Activated CD8-positive, alpha-beta T cell treated with anti-CD3 and anti-CD28 coated beads for 36 hours (primary cell): ENCODE measurements at regions not wholly inside any gene's neighbourhood (a gene's known extent, or its start where the extent isn't known, plus 50 kb on each side); places are given as distances from the start of the nearest gene placed in this dataset.

Experiments
- ATAC-seq: fragments of 200-7000 bp; cut with Tn5 transposase; one replicate; pipeline ENCODE4 v1.10.0; 2021; ENCODE audit warnings: mild to moderate bottlenecking, moderate library complexity
- CTCF ChIA-PET: fragments of 350-600 bp; sonication (Branson Sonifier 250); formaldehyde crosslinking; loops from one replicate; lab custom pipeline; 2021; ENCODE audit warnings: antibody characterized with exemption; lab: Charles Lee
- POLR2A ChIA-PET: fragments of 350-600 bp; sonication (Branson Sonifier 250); formaldehyde crosslinking; loops from one replicate; lab custom pipeline; 2021; ENCODE audit warnings: antibody characterized with exemption; lab: Charles Lee
- DNase-seq: peaks from one replicate; pipeline ENCODE4 v3.0.0-alpha.2; 2020
- H3K27ac Mint-ChIP-seq: one replicate; pipeline ENCODE4 v1.8.0; 2021; ENCODE audit warnings: mild to moderate bottlenecking, mixed read lengths
- H3K27me3 Mint-ChIP-seq: one replicate; pipeline ENCODE4 v1.8.0; 2021; ENCODE audit warnings: mixed read lengths
- H3K36me3 Mint-ChIP-seq: one replicate; pipeline ENCODE4 v1.8.0; 2021; ENCODE audit warnings: low read depth, mixed read lengths
- H3K4me1 Mint-ChIP-seq: one replicate; pipeline ENCODE4 v1.8.0; 2021; ENCODE audit warnings: low read depth, mixed read lengths
- H3K4me3 Mint-ChIP-seq: one replicate; pipeline ENCODE4 v1.8.0; 2021; ENCODE audit warnings: mild to moderate bottlenecking, moderate library complexity, mixed read lengths
- H3K9me3 Mint-ChIP-seq: one replicate; pipeline ENCODE4 v1.8.0; 2021; ENCODE audit warnings: mixed read lengths
- CTCF ChIP-seq: fragments of 200-600 bp; IDR thresholded peaks from one replicate; pipeline ENCODE4 v1.8.0; 2022; ENCODE audit warnings: antibody characterized with exemption, mild to moderate bottlenecking
- intact Hi-C: fragments of 100-400 bp; cut with micrococcal nuclease; formaldehyde crosslinking; loops from one replicate; pipeline ENCODE4 v1.10.0; 2022

DNA sequence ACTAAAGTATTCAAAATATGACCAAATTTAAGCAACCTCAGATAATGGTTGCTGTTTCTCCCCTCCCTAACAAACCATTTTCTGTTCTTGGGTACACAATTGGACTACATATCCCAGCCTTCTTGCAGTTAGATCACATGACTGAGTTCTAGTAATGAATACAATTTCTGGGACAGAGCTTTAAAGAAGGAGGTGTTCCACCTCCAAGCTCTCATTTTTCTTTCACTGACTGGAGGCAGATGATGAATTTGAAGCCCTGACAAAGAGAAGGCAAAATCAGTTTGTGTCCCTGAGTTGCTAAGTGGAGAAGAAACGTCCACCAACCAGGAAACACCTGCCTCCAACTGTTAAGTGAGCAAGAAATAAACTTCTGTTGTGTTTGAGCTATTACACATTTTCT, 117.2 kb downstream of the LCA5 start:
- DNase-seq, result no peak

GRCh38 chr6:79416931-79417330, 120.3 kb downstream of the LCA5 start:
- Mint-ChIP-seq H3K9me3 (no peaks in the 10 kb centered on the region), H3K27ac (no peak overlapping the region), H3K4me1 (no peaks in the 10 kb centered on the region), H3K36me3 (no peaks in the 10 kb centered on the region), H3K4me3 (no peak overlapping the region), H3K27me3 (no peaks in the 10 kb centered on the region)
- ChIA-PET CTCF (no interaction called here), POLR2A (no interaction called here)
- no peak for DNase-seq
- no peak for ATAC-seq
- intact Hi-C loops, result no loop called here
- TF ChIP-seq CTCF, result no peak

More for the DNA sequence above, 117.2 kb downstream of the LCA5 start:
- intact Hi-C loops, result no loop called here
- no peaks in the 10 kb centered on the region for H3K36me3 Mint-ChIP-seq
- no peaks in the 10 kb centered on the region for H3K4me1 Mint-ChIP-seq
- ChIA-PET CTCF (interaction anchor here (1.2 kb wide), 1 partner anchor 14 kb away, joined by 3 read pairs; no protein-coding TSS in a partner anchor), POLR2A (no interaction called here)
- TF ChIP-seq CTCF, result no peak
- H3K27ac Mint-ChIP-seq, result no peak overlapping the region
- H3K9me3 Mint-ChIP-seq, result no peaks in the 10 kb centered on the region
- no peak overlapping the region for H3K4me3 Mint-ChIP-seq
- ATAC-seq, result no peak
- no peaks in the 10 kb centered on the region for H3K27me3 Mint-ChIP-seq

GRCh38 chr6:79413562-79414002, 123.6 kb downstream of the LCA5 start:
- ChIA-PET CTCF (no interaction called here), POLR2A (interaction anchor here (0.6 kb wide), 1 partner anchor 697 kb away, joined by 3 read pairs; no protein-coding TSS in a partner anchor)
- ATAC-seq (no peak), DNase-seq (no peak)
- Mint-ChIP-seq H3K27ac (no peak overlapping the region), H3K27me3 (no peaks in the 10 kb centered on the region), H3K9me3 (no peaks in the 10 kb centered on the region), H3K4me3 (no peak overlapping the region), H3K4me1 (no peaks in the 10 kb centered on the region), H3K36me3 (no peaks in the 10 kb centered on the region)
- no peak for TF ChIP-seq CTCF
- intact Hi-C loops, result no loop called here

GRCh38 chr6:79410806-79411205, 126.4 kb downstream of the LCA5 start:
- H3K27ac Mint-ChIP-seq, result no peak overlapping the region
- no peak for DNase-seq
- H3K4me3 Mint-ChIP-seq, result no peak overlapping the region
- no peaks in the 10 kb centered on the region for H3K27me3 Mint-ChIP-seq
- POLR2A ChIA-PET, result no interaction called here
- TF ChIP-seq CTCF, result no peak
- CTCF ChIA-PET, result no interaction called here
- no peaks in the 10 kb centered on the region for H3K36me3 Mint-ChIP-seq
- H3K9me3 Mint-ChIP-seq, result no peaks in the 10 kb centered on the region
- intact Hi-C loops, result no loop called here
- no peak for ATAC-seq
- no peaks in the 10 kb centered on the region for H3K4me1 Mint-ChIP-seq

GRCh38 chr6:79408256-79408974, 128.8 kb downstream of the LCA5 start:
- Mint-ChIP-seq H3K9me3 (no peaks in the 10 kb centered on the region), H3K4me3 (no peak overlapping the region), H3K27ac (no peak overlapping the region), H3K4me1 (no peaks in the 10 kb centered on the region), H3K27me3 (no peaks in the 10 kb centered on the region), H3K36me3 (no peaks in the 10 kb centered on the region)
- TF ChIP-seq CTCF, result no peak
- ChIA-PET POLR2A (no interaction called here), CTCF (no interaction called here)
- DNase-seq (no peak), ATAC-seq (no peak)
- intact Hi-C loops, result no loop called here
